ENCODE measurements at regions not wholly inside any gene's neighbourhood (a gene's known extent, or its start where the extent isn't known, plus 50 kb on each side); places are given as distances from the start of the nearest gene placed in this dataset.
"Not testable (repeated sequence)": the region's sequence is repeated elsewhere in the genome, so short reads cannot be mapped to it uniquely, and the experiment has no call there.

DNA sequence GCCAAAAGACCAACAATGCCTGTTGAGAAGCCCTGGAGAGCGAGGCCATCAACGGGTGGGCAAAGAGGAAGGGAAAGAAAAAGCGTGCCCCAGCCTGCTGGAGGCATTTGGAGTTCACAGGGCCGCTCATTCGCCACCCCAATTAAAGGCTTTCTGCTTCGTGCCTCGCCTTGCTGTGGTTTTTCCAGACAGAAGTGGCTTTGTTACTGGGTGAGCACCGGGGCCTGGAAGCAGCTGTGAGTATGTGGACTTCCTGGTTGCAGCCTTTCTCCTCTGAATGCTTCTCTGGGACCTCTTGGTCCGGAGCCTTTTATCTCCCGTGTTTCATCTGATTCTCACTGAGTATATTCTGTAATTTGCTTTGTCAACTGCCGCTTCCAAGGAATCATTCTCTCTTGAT lies 118.1 kb upstream of the EGR2 start:
- Mint-ChIP-seq H3K27me3 (peaks cover 41% of the 10 kb centered on the region), H3K36me3 (ENCODE audit: low read depth) (no peaks in the 10 kb centered on the region), H3K9me3 (no peaks in the 10 kb centered on the region), H3K4me3 (no peak overlapping the region), H3K27ac (no peak overlapping the region), H3K4me1 (peaks cover 9% of the 10 kb centered on the region)
- ATAC-seq (no peak), DNase-seq (no peak)

DNA sequence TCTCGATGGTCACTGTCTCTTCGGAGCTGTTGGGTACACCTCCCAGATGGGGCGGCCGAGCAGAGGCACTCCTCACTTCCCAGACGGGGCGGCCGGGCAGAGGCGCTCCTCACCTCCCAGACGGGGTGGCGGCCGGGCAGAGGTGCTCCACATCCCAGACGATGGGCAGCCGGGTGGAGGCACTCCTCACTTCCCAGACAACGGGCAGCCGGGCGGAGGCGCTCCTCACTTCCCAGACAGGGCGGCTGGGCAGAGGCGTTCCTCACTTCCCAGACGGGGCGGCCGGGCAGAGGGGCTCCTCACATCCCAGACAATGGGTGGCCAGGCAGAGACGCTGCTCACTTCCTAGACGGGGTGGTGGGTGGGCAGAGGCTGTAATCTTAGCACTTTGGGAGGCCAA lies 112.6 kb upstream of the EGR2 start:
- not testable (repeated sequence) for H3K9me3 Mint-ChIP-seq; H3K4me3 Mint-ChIP-seq; H3K27ac Mint-ChIP-seq; DNase-seq; H3K27me3 Mint-ChIP-seq; H3K4me1 Mint-ChIP-seq; ATAC-seq; H3K36me3 Mint-ChIP-seq (ENCODE audit: low read depth)

DNA sequence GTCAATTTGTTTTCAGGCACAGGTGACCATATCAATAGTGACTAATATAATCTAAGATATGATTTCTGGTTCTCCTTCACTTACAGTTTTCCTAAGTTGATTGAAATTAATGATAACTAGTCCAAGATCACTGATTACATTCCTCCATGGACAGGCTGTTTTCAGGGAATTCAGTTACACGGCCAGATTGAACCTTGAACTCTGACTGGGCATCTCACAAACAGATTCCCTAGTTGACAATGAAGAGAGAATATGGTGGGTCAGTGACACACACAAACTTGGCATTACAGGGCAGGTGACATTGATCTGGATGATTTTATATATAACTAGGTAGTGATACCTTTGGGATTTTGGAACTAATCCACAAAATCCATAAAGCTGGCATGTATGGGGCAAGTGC lies 110.2 kb upstream of the EGR2 start:
- Mint-ChIP-seq H3K4me1 (no peaks in the 10 kb centered on the region), H3K27ac (no peak overlapping the region), H3K27me3 (peaks cover 6% of the 10 kb centered on the region), H3K9me3 (no peaks in the 10 kb centered on the region), H3K4me3 (no peak overlapping the region), H3K36me3 (ENCODE audit: low read depth) (no peaks in the 10 kb centered on the region)
- ATAC-seq = no peak
- DNase-seq = no peak

DNA sequence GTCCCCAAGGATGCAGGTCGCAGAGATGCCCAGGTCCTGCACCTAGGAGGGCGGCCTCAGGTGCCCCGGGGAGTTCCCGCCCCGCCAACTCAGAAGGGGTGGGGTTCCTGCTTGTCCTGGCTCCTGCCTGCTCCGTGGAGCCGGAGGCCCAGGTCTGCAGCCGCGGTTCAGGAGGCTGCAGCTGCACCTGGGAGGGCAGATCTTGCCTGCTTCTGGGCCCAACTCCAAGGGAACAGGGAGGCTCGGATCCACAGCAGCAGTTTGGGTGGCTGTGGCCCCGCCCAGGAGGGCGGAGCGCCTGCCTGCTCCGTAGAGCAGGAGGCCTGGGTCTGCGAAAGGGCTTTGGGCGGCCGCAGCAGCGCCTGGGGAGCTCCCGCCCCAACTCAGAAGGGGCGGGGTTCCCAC lies 108.2 kb upstream of the EGR2 start:
- H3K9me3 Mint-ChIP-seq = no peaks in the 10 kb centered on the region
- ATAC-seq = no peak
- H3K4me1 Mint-ChIP-seq = no peaks in the 10 kb centered on the region
- H3K36me3 Mint-ChIP-seq (ENCODE audit: low read depth) = no peaks in the 10 kb centered on the region
- DNase-seq = no peak
- H3K27ac Mint-ChIP-seq = no peak overlapping the region
- no peak overlapping the region for H3K4me3 Mint-ChIP-seq
- H3K27me3 Mint-ChIP-seq = peaks cover 5% of the 10 kb centered on the region

DNA sequence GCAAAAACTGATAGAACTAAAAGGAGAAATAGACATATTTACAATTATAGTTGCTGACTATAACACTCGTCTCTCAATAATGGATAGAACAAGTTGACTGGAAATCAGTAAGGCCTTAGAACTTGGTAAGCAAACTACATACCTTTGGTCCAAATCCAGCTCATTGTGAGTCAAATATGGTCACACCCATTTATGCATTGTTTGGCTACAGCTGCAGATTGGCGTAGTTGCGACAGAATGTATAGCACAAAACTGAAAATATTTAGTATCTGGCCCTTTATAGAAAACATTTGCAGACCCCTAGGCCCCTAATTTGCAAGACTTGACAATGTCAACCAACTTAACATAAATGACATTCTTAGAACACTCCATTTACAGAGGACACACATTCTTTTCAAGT lies 103.6 kb upstream of the EGR2 start:
- ATAC-seq (no peak), DNase-seq (no peak)
- Mint-ChIP-seq H3K27me3 (peaks cover 5% of the 10 kb centered on the region), H3K9me3 (no peaks in the 10 kb centered on the region), H3K36me3 (ENCODE audit: low read depth) (no peaks in the 10 kb centered on the region), H3K4me3 (no peak overlapping the region), H3K27ac (no peak overlapping the region), H3K4me1 (peaks cover 15% of the 10 kb centered on the region)

DNA sequence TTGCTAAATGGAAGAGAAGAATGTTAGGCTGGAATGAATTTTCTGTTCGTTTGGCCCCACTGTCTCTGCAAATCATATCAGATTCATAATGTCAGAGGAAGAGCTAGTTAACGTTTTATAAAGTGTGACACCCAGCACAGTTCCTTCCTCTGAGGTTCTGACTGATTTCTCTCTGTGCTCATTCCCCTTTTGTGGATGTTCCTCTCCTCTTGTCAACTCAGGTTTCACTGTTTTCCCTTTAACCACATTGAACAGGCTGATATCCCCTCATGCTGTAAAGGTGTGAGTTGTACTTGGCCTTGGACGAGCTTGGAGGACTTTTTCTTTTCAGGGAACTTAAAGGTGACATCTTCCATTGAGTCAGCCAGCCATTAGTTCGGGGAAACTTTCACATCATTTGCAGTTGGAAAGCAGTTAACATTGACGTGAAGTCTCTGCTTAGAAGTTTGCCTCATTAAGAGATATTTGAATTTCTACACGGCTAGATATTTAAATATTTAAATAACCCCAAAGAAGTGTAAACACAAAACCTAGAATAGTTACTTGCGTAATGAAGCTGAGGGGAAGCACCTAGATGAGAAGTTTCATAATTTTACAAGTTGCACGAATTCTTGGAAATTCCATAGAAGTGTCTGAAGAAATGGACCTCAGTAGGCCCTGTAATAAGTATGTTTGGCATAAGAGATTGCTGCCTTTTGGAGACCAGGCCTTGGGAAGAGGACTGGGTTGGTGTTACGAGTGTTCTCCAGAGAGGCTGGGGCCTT lies 101.5 kb upstream of the EGR2 start:
- peaks cover 15% of the 10 kb centered on the region for H3K27me3 Mint-ChIP-seq
- DNase-seq = no peak
- H3K4me3 Mint-ChIP-seq = no peak overlapping the region

DNA sequence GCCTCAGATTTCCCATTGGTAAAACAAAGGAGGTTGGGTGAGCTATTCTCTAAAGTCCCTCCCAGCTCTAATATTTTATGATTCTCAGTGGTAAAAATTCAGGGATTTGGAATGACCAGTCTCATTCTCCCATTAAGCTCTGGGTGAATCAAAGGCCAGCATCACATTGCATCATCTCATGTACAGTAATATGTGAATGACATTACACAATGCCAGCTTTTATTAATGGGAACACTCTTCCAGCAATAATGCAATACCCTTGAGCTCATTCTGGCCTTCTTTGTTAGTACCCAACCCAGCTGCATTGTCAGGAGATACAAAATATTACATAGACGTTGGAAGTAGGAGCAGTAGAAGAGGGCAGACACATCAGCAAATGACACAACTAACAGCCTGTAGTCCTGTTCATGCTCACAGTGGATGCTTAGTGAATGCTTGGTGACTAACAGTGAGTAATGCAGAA lies 100.0 kb upstream of the EGR2 start:
- Mint-ChIP-seq H3K9me3 (no peaks in the 10 kb centered on the region), H3K4me3 (no peak overlapping the region), H3K4me1 (peaks cover 19% of the 10 kb centered on the region), H3K27me3 (peaks cover 11% of the 10 kb centered on the region), H3K36me3 (ENCODE audit: low read depth) (no peaks in the 10 kb centered on the region), H3K27ac (no peak overlapping the region)
- DNase-seq (no peak), ATAC-seq (no peak)

More for the DNA sequence above, 101.5 kb upstream of the EGR2 start:
- Mint-ChIP-seq H3K9me3 (no peaks in the 10 kb centered on the region), H3K36me3 (ENCODE audit: low read depth) (no peaks in the 10 kb centered on the region), H3K27ac (no peak overlapping the region), H3K4me1 (peaks cover 15% of the 10 kb centered on the region)
- peak; percentile 24 for ATAC-seq

DNA sequence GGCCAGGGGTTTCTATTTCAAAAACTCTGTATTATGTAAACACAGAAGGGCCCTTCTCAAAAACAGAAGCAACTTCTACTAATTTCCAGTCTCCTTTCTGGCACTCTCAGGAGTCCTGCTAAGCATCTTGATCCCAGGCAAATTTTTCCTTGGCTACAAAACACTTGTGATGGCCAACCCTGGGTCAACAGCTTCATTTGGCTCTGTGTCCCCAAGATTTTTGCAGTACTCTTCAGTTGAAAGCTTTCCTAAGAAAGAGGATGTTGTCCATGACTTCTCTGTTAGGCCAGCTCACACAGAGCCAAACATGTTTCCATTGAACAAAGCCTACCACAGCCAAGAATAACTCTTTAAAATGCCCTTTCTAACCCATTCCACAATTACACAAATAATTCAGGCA lies 99.0 kb upstream of the EGR2 start:
- Mint-ChIP-seq H3K36me3 (ENCODE audit: low read depth) (no peaks in the 10 kb centered on the region), H3K27ac (no peak overlapping the region), H3K4me1 (peaks cover 19% of the 10 kb centered on the region), H3K9me3 (no peaks in the 10 kb centered on the region), H3K27me3 (peaks cover 11% of the 10 kb centered on the region), H3K4me3 (no peak overlapping the region)
- ATAC-seq = no peak
- no peak for DNase-seq

DNA sequence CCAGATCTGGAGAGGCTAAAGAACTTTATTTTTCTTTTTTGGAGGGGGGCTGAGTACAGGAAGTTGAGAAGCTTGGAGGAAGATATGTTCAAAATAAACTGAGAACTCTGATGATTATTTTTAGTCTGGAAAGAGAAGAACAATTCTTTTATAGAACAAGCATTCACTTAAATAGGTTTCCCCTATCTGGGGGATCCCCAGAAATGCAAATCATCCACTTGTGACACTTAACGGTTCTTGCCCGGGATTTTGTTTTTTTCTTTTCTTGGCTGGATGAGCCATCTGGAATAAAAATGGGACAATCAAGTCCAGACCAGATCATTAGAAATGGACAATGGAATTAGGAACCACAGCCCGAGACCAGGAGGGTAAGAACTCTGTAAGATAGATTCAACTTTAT lies 95.9 kb upstream of the EGR2 start:
- H3K4me1 Mint-ChIP-seq = peaks cover 12% of the 10 kb centered on the region
- ATAC-seq (no peak), DNase-seq (no peak)
- no peaks in the 10 kb centered on the region for H3K36me3 Mint-ChIP-seq (ENCODE audit: low read depth)
- no peak overlapping the region for H3K27ac Mint-ChIP-seq
- no peaks in the 10 kb centered on the region for H3K9me3 Mint-ChIP-seq
- peaks cover 19% of the 10 kb centered on the region for H3K27me3 Mint-ChIP-seq
- H3K4me3 Mint-ChIP-seq = no peak overlapping the region

DNA sequence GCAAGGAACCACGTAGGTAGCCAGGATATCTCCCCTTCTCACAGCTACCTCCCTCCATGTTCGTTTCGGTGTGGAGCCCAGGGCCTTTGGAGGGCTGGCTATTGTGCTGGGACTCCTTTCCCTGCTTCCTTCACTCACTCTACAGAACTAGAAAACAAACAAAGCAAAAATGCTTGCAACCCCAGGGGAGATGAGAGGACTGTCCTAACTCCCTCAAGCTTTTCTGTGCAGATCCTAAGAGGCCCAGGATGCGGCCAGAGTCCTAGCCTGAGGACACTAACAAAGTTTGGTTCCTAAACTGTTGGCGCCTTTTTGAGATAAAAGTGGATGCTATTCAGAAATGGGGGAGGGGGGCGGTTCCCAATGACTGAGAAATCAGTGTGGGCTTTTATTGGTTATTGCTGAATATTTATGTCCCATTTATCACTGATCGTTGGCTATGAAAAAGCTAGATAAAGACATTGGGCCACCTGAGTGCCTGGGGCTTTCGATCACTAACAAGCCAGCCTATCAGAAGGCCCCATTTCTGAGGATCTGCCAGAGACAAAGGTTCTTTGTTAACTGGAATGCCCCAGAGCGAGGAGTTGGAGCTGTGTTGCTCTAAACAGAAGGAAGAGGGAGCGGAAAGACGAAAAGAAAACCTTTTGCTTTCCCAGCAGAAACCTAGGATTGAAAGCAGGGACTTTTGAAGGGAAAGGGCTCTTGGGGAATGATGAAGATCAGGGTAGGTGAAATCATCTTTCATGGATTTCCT lies 95.2 kb upstream of the EGR2 start:
- ATAC-seq (no peak), DNase-seq (no peak)
- Mint-ChIP-seq H3K36me3 (ENCODE audit: low read depth) (no peaks in the 10 kb centered on the region), H3K4me1 (peaks cover 10% of the 10 kb centered on the region), H3K27ac (no peak overlapping the region), H3K9me3 (no peaks in the 10 kb centered on the region), H3K27me3 (peaks cover 24% of the 10 kb centered on the region), H3K4me3 (no peak overlapping the region)

DNA sequence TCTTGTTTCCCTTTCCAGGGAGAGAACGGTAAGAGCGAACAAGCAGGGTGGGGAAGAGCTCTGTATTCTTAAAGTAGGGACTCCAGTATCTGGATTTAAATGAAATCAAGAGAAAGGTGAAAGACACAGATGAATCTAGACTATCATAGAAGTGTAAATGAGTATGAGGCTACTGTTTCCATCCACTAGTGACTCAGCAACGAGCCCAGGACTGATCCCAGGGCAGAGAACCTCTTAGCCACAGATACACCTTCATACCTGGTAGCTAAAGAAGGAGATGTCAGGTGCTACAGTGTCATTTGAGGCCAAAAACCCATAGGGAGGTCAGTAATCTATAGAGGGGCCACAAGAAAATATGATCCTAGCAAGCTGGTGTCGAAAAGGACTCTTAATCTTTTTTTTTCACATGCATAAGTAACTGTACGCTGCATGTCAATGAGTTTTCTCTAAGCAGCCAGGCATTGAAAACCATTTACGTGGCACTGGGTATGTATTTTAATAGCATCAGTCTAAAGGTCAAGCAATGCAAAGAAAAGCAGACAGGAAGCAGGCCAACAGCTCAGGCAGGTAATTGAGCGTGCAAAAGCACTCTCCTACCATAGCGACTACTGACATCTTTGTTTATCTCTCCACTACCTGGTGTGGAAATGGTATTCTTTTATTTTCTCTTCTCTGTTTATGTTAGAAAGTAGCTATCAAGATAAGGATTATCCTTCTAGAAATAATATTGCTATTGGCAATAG lies 91.5 kb upstream of the EGR2 start:
- Mint-ChIP-seq H3K36me3 (ENCODE audit: low read depth) (no peaks in the 10 kb centered on the region), H3K27ac (no peak overlapping the region), H3K27me3 (peaks cover 24% of the 10 kb centered on the region), H3K9me3 (no peaks in the 10 kb centered on the region), H3K4me3 (no peak overlapping the region), H3K4me1 (peaks cover 12% of the 10 kb centered on the region)
- ATAC-seq (no peak), DNase-seq (no peak)

DNA sequence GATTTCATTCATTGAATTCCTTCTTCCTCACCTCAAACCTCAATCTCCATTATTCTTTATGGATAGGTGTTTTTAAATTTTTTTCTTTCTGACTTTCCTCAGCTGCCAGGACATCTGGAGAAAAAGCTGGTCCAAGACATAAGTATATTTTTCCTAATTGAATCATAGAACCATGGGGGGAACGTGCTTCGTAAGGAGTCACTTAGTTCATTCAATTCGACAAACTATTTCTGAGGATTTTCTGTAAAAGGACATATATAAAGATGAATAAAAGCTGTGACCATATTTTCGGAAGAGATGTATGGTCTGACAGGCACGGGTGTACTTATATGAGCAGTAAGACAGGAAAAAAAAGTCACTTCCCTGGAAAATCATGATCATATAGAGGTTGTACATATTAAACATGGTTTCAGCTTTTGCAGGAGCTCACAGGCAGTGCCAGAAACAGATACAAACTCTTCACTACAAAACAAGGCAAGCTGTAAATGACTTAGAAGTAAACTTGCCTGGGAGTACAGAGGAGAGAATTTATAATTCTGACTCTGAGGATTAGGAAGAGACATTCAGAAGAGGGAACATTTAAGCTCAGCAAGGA lies 88.2 kb upstream of the EGR2 start:
- no peak overlapping the region for H3K4me3 Mint-ChIP-seq
- no peak for ATAC-seq
- H3K36me3 Mint-ChIP-seq (ENCODE audit: low read depth) = no peaks in the 10 kb centered on the region
- H3K9me3 Mint-ChIP-seq = no peaks in the 10 kb centered on the region
- H3K4me1 Mint-ChIP-seq = peaks cover 8% of the 10 kb centered on the region
- peaks cover 21% of the 10 kb centered on the region for H3K27me3 Mint-ChIP-seq
- no peak for DNase-seq
- no peak overlapping the region for H3K27ac Mint-ChIP-seq

DNA sequence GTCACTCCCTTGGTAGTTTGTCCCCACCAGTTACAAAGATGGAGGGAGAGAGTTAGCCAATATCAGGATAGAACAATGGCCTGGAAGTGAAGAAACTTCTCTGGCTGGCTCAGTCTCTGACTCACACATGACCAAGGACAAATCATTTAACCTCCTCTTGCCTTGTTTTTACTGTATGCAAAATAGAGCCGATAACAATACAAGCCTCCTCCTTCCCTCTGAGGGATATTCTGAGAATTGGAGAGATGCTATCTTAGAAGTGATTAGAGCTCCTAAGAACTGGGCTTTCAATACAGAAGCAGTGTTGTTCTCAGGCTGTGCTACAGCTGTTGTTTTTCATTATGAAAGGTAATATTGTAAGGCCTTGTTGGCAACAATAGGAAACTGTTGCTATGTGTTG lies 87.7 kb upstream of the EGR2 start:
- Mint-ChIP-seq H3K9me3 (no peaks in the 10 kb centered on the region), H3K27me3 (peaks cover 21% of the 10 kb centered on the region), H3K4me3 (no peak overlapping the region), H3K27ac (no peak overlapping the region), H3K4me1 (peaks cover 8% of the 10 kb centered on the region), H3K36me3 (ENCODE audit: low read depth) (no peaks in the 10 kb centered on the region)
- ATAC-seq = no peak
- DNase-seq = no peak

DNA sequence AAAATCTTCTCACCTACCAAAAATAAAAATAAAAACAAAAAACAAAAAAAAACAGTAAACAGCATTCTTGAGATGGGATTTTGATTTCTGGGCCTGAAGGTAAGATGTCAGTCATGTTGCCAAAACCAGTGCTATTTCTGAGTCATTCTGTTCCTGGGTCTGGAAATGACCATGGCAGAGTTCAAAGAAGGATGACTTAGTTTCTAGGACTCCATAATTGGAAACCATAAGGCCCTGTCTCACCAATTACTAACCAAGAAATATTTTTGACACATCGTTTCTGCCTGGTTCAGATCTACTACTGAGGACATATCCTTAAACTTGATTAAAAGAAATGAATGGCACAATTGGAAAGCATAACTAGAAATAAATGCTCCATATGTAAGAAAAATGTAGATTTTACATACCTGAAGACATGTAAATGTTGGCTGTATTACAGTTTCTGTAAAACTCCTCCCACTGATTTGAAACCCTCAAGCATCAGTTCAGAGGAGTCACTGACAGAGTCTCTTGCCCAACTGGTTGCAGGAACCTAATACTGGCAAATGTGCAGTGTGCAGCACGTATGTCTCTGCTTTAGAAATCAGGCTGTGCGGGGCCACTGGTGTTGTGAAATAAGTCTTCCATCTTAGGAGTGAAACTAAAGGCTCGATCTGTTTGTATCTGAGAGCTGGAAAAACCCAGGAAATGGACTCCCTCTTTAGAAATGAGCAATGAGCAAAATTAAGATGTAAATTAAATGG lies 84.8 kb upstream of the EGR2 start:
- H3K4me3 Mint-ChIP-seq = no peak overlapping the region
- H3K9me3 Mint-ChIP-seq = no peaks in the 10 kb centered on the region
- H3K36me3 Mint-ChIP-seq (ENCODE audit: low read depth) = no peaks in the 10 kb centered on the region
- H3K27me3 Mint-ChIP-seq = peaks cover 17% of the 10 kb centered on the region
- H3K4me1 Mint-ChIP-seq = peaks cover 2% of the 10 kb centered on the region
- no peak overlapping the region for H3K27ac Mint-ChIP-seq
- ATAC-seq (no peak), DNase-seq (no peak)

Data from activated naive CD8-positive, alpha-beta T cell treated with anti-CD3 and anti-CD28 coated beads, Interleukin-2, amount 50 U/mL, for 24 hours (primary cell).